C4-2B (cell line): ENCODE measurements at regions not wholly inside any gene's neighbourhood (a gene's known extent, or its start where the extent isn't known, plus 50 kb on each side); places are given as distances from the start of the nearest gene placed in this dataset.

Experiments
- CTCF ChIP-seq: fragments of 450-650 bp; conservative IDR thresholded peaks from 2 replicates; pipeline ENCODE4 v1.5.1; 2017; ENCODE audit warnings: mild to moderate bottlenecking
- ZFX ChIP-seq: fragments of 450-650 bp; IDR thresholded peaks from 2 replicates; pipeline ENCODE4 v1.6.1; 2017

- TF ChIP-seq CTCF: no peak
- TF ChIP-seq ZFX: no peak
Observed at GRCh38 chr12:89262855-89263552, 89.3 kb downstream of the DUSP6 start.
